ENCODE measurements at regions not wholly inside any gene's neighbourhood (a gene's known extent, or its start where the extent isn't known, plus 50 kb on each side); places are given as distances from the start of the nearest gene placed in this dataset.

GRCh38 chr5:56566374-56567249 is 248.7 kb upstream of the MAP3K1 start:
- no peak for DNase-seq
- H3K4me1 ChIP-seq: peaks cover 15% of the 10 kb centered on the region
- H3K27me3 ChIP-seq: no peaks in the 10 kb centered on the region
- no peak for TF ChIP-seq CTCF (IDR thresholded peaks at IDR 0.05)
- no peak for ATAC-seq
- intact Hi-C loops (cut with DNase I): no loop called here
- H3K36me3 ChIP-seq: no peaks in the 10 kb centered on the region
- no peak overlapping the region for H3K4me3 ChIP-seq
- H3K27ac ChIP-seq: no peak overlapping the region
- no peaks in the 10 kb centered on the region for H3K9me3 ChIP-seq

- peaks cover 15% of the 10 kb centered on the region for H3K4me1 ChIP-seq
- H3K9me3 ChIP-seq: no peaks in the 10 kb centered on the region
- no peak for DNase-seq
- intact Hi-C loops (cut with DNase I): no loop called here
- H3K4me3 ChIP-seq: no peak overlapping the region
- H3K36me3 ChIP-seq: no peaks in the 10 kb centered on the region
- no peaks in the 10 kb centered on the region for H3K27me3 ChIP-seq
- no peak overlapping the region for H3K27ac ChIP-seq
- peak; percentile 80 for ATAC-seq
- TF ChIP-seq CTCF (IDR thresholded peaks at IDR 0.05): no peak
These were observed 249.7 kb upstream of the MAP3K1 start for GRCh38 chr5:56565644-56566043.

- H3K27me3 ChIP-seq: no peaks in the 10 kb centered on the region
- no peaks in the 10 kb centered on the region for H3K9me3 ChIP-seq
- intact Hi-C loops (cut with DNase I): no loop called here
- no peak overlapping the region for H3K4me3 ChIP-seq
- H3K27ac ChIP-seq: no peak overlapping the region
- no peak for DNase-seq
- peaks cover 15% of the 10 kb centered on the region for H3K4me1 ChIP-seq
- ATAC-seq: no peak
- TF ChIP-seq CTCF (IDR thresholded peaks at IDR 0.05): no peak
- H3K36me3 ChIP-seq: no peaks in the 10 kb centered on the region
These were observed 250.1 kb upstream of the MAP3K1 start for GRCh38 chr5:56565283-56565615.

- peaks cover 14% of the 10 kb centered on the region for H3K4me1 ChIP-seq
- ATAC-seq: peak; percentile 38
- no peak for TF ChIP-seq CTCF (IDR thresholded peaks at IDR 0.05)
- H3K4me3 ChIP-seq: no peak overlapping the region
- intact Hi-C loops (cut with DNase I): no loop called here
- no peaks in the 10 kb centered on the region for H3K27me3 ChIP-seq
- H3K27ac ChIP-seq: no peak overlapping the region
- no peaks in the 10 kb centered on the region for H3K36me3 ChIP-seq
- no peaks in the 10 kb centered on the region for H3K9me3 ChIP-seq
- DNase-seq: no peak
These were observed 250.6 kb upstream of the MAP3K1 start for GRCh38 chr5:56564541-56565282.

GRCh38 chr5:56561455-56561854 is 253.9 kb upstream of the MAP3K1 start:
- no peak for ATAC-seq
- Histone ChIP-seq H3K36me3 (no peaks in the 10 kb centered on the region), H3K27ac (no peak overlapping the region), H3K27me3 (no peaks in the 10 kb centered on the region), H3K9me3 (no peaks in the 10 kb centered on the region), H3K4me1 (peaks cover 9% of the 10 kb centered on the region), H3K4me3 (no peak overlapping the region)
- no peak for TF ChIP-seq CTCF (IDR thresholded peaks at IDR 0.05)
- intact Hi-C loops (cut with DNase I): no loop called here
- no peak for DNase-seq

Data from upper lobe of right lung (tissue), 1 donor.